HEK293 (cell line): ENCODE measurements at regions not wholly inside any gene's neighbourhood (a gene's known extent, or its start where the extent isn't known, plus 50 kb on each side); places are given as distances from the start of the nearest gene placed in this dataset.

Experiments used
- CTCF ChIA-PET: fragments of 350-600 bp; formaldehyde crosslinking; extraction: SDS; loops from one replicate; lab custom pipeline; 2021; ENCODE audit warnings: antibody characterized with exemption; lab: Yijun Ruan, JAX
- POLR2A ChIA-PET: fragments of 300-600 bp; formaldehyde crosslinking; extraction: SDS; loops from one replicate; lab custom pipeline; 2020; ENCODE audit warnings: antibody characterized with exemption, inconsistent platforms; lab: Yijun Ruan, JAX
- H3K27ac ChIP-seq: fragments of 200-500 bp; sonication (Bioruptor generic); 2 replicates; pipeline ENCODE4 v1.5.1; 2014; ENCODE audit warnings: low read depth, low read length, control low read depth, inconsistent platforms; ENCODE audit errors: extremely low read depth
- H3K36me3 ChIP-seq, 2 experiments: fragments of 200-500 bp in 1 of 2; sonication (Bioruptor generic) in 1 of 2; 1 replicate in 1 of 2; 2 replicates in 1 of 2; pipeline ENCODE4 v1.5.1; 2014 to 2017; ENCODE audit warnings: inconsistent platforms in 2 of 2, low read length in 2 of 2; ENCODE audit not compliant: control insufficient read depth in 2 of 2, insufficient read depth in 1 of 2
- H3K4me1 ChIP-seq: fragments of 200-500 bp; sonication (Bioruptor generic); 2 replicates; pipeline ENCODE4 v1.5.1; 2014; ENCODE audit warnings: mild to moderate bottlenecking, low read length, inconsistent platforms; ENCODE audit not compliant: control insufficient read depth, insufficient read depth
- H3K4me3 ChIP-seq: 2 replicates; pipeline ENCODE4 v1.5.1; 2011; ENCODE audit warnings: low read depth, mild to moderate bottlenecking, control low read depth, low read length, moderate library complexity
- H3K9me3 ChIP-seq: fragments of 200-500 bp; sonication (Bioruptor generic); 2 replicates; pipeline ENCODE4 v1.5.1; 2014; ENCODE audit warnings: low read depth, low read length, inconsistent platforms; ENCODE audit not compliant: control insufficient read depth, insufficient read depth
- GLIS1 ChIP-seq: fragments of 450-650 bp; formaldehyde crosslinking; IDR thresholded peaks from 2 replicates; pipeline ENCODE4 v1.5.1; 2016; ENCODE audit warnings: missing biosample characterization, missing genetic modification characterization
- IKZF3 ChIP-seq: fragments of 450-650 bp; IDR thresholded peaks from 2 replicates; pipeline ENCODE4 v1.5.0; 2018; ENCODE audit warnings: missing biosample characterization, mild to moderate bottlenecking, missing genetic modification characterization, moderate library complexity
- TRIM28 ChIP-seq: IDR thresholded peaks from 2 replicates; pipeline ENCODE4 v1.6.1; 2011; ENCODE audit warnings: low read length, control low read depth, borderline replicate concordance
- ZBTB48 ChIP-seq: fragments of 450-650 bp; formaldehyde crosslinking; IDR thresholded peaks from 2 replicates; pipeline ENCODE4 v1.5.1; 2016; ENCODE audit warnings: missing biosample characterization, missing genetic modification characterization
- ZFP3 ChIP-seq: fragments of 450-650 bp; formaldehyde crosslinking; IDR thresholded peaks from 2 replicates; pipeline ENCODE4 v1.5.1; 2016; ENCODE audit warnings: low read depth, missing biosample characterization, missing genetic modification characterization
- ZNF121 ChIP-seq: fragments of 450-650 bp; formaldehyde crosslinking; IDR thresholded peaks from 2 replicates; pipeline ENCODE4 v1.5.1; 2016; ENCODE audit warnings: missing biosample characterization, missing genetic modification characterization
- ZNF132 ChIP-seq: fragments of 450-650 bp; formaldehyde crosslinking; IDR thresholded peaks from 2 replicates; pipeline ENCODE4 v1.5.1; 2017; ENCODE audit warnings: missing biosample characterization, missing genetic modification characterization, borderline replicate concordance
- ZNF140 ChIP-seq: fragments of 450-650 bp; formaldehyde crosslinking; IDR thresholded peaks from 2 replicates; pipeline ENCODE4 v1.5.1; 2016; ENCODE audit warnings: missing biosample characterization, missing genetic modification characterization
- ZNF169 ChIP-seq: fragments of 450-650 bp; formaldehyde crosslinking; IDR thresholded peaks from 2 replicates; pipeline ENCODE4 v1.5.1; 2016; ENCODE audit warnings: missing biosample characterization, missing genetic modification characterization
- ZNF19 ChIP-seq: fragments of 450-650 bp; formaldehyde crosslinking; IDR thresholded peaks from 2 replicates; pipeline ENCODE4; 2016; ENCODE audit warnings: missing biosample characterization, missing genetic modification characterization, low read depth
- ZNF221 ChIP-seq: fragments of 450-650 bp; formaldehyde crosslinking; IDR thresholded peaks from 2 replicates; pipeline ENCODE4 v1.5.1; 2017; ENCODE audit warnings: missing biosample characterization, missing genetic modification characterization, borderline replicate concordance
- ZNF341 ChIP-seq: fragments of 450-650 bp; formaldehyde crosslinking; IDR thresholded peaks from 2 replicates; pipeline ENCODE4; 2016; ENCODE audit warnings: low read depth, missing biosample characterization, missing genetic modification characterization
- ZNF394 ChIP-seq: fragments of 450-650 bp; formaldehyde crosslinking; IDR thresholded peaks from 2 replicates; pipeline ENCODE4 v1.5.1; 2016; ENCODE audit warnings: missing biosample characterization, missing genetic modification characterization, mild to moderate bottlenecking, moderate library complexity, borderline replicate concordance
- ZNF423 ChIP-seq: fragments of 450-650 bp; formaldehyde crosslinking; IDR thresholded peaks from 2 replicates; pipeline ENCODE4 v1.5.1; 2016; ENCODE audit warnings: missing biosample characterization, missing genetic modification characterization
- ZNF501 ChIP-seq: fragments of 450-650 bp; formaldehyde crosslinking; IDR thresholded peaks from 2 replicates; pipeline ENCODE4 v1.5.1; 2016; ENCODE audit warnings: missing biosample characterization, missing genetic modification characterization
- ZNF529 ChIP-seq: fragments of 450-650 bp; formaldehyde crosslinking; IDR thresholded peaks from 2 replicates; pipeline ENCODE4 v1.5.1; 2017; ENCODE audit warnings: missing genetic modification characterization, missing biosample characterization; ENCODE audit not compliant: insufficient replicate concordance
- ZNF530 ChIP-seq: fragments of 450-650 bp; formaldehyde crosslinking; IDR thresholded peaks from 2 replicates; pipeline ENCODE4 v1.5.1; 2016; ENCODE audit warnings: low read depth, missing biosample characterization, missing genetic modification characterization
- ZNF548 ChIP-seq: fragments of 450-650 bp; formaldehyde crosslinking; IDR thresholded peaks from 2 replicates; pipeline ENCODE4 v1.5.1; 2016; ENCODE audit warnings: missing biosample characterization, missing genetic modification characterization
- ZNF629 ChIP-seq: fragments of 450-650 bp; formaldehyde crosslinking; IDR thresholded peaks from 2 replicates; pipeline ENCODE4 v1.5.1; 2017; ENCODE audit warnings: missing biosample characterization, missing genetic modification characterization
- ZNF701 ChIP-seq: fragments of 450-650 bp; formaldehyde crosslinking; IDR thresholded peaks from 2 replicates; pipeline ENCODE4 v1.5.1; 2016; ENCODE audit warnings: missing biosample characterization, missing genetic modification characterization
- ZNF776 ChIP-seq: fragments of 450-650 bp; formaldehyde crosslinking; IDR thresholded peaks from 2 replicates; pipeline ENCODE4 v1.5.0; 2017; ENCODE audit warnings: missing biosample characterization, missing genetic modification characterization, borderline replicate concordance
- ZXDB ChIP-seq: fragments of 450-650 bp; formaldehyde crosslinking; IDR thresholded peaks from 2 replicates; pipeline ENCODE4 v1.5.1; 2016; ENCODE audit warnings: missing biosample characterization, missing genetic modification characterization
- TF ChIP-seq, protein P1 (sequence below): fragments of 450-650 bp; formaldehyde crosslinking; IDR thresholded peaks from 2 replicates; pipeline ENCODE4 v1.5.1; 2017; ENCODE audit warnings: missing biosample characterization, mild to moderate bottlenecking, missing genetic modification characterization, moderate library complexity
- TF ChIP-seq, protein P2 (sequence below): fragments of 450-650 bp; formaldehyde crosslinking; IDR thresholded peaks from 2 replicates; pipeline ENCODE4 v1.5.1; 2016; ENCODE audit warnings: missing biosample characterization, missing genetic modification characterization
- TF ChIP-seq, protein P3 (sequence below): fragments of 450-650 bp; formaldehyde crosslinking; IDR thresholded peaks from 2 replicates; pipeline ENCODE4 v1.5.1; 2016; ENCODE audit warnings: missing biosample characterization, missing genetic modification characterization

DNA sequence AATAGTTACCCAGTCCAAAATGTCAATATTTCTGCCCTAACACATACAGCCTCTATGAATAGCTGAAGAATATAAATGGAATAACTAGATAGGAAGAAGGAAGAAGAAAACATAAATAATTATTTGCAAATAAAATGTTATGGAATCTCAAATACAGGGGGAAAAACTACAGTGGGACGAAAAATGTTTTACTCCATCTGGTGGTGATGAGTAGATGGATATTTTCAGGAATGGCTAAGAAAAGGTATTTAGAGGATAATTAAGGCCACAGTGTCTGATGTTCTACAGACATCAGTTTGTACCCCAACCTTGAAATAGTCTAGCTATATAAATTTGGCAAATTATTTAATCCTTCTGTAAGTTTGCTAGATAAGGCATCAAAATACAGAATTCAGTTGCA lies 178.1 kb upstream of the FSHR start (continued):
- TF ChIP-seq, protein P1, sequence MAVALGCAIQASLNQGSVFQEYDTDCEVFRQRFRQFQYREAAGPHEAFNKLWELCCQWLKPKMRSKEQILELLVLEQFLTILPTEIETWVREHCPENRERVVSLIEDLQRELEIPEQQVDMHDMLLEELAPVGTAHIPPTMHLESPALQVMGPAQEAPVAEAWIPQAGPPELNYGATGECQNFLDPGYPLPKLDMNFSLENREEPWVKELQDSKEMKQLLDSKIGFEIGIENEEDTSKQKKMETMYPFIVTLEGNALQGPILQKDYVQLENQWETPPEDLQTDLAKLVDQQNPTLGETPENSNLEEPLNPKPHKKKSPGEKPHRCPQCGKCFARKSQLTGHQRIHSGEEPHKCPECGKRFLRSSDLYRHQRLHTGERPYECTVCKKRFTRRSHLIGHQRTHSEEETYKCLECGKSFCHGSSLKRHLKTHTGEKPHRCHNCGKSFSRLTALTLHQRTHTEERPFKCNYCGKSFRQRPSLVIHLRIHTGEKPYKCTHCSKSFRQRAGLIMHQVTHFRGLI (tag by site-specific recombination) = no peak
- TF ChIP-seq ZNF19 (tag by site-specific recombination) (no peak), ZNF776 (tag by site-specific recombination) (no peak), IKZF3 (tag by site-specific recombination) (no peak), ZNF221 (tag by site-specific recombination) (no peak), ZXDB (no peak)

DNA sequence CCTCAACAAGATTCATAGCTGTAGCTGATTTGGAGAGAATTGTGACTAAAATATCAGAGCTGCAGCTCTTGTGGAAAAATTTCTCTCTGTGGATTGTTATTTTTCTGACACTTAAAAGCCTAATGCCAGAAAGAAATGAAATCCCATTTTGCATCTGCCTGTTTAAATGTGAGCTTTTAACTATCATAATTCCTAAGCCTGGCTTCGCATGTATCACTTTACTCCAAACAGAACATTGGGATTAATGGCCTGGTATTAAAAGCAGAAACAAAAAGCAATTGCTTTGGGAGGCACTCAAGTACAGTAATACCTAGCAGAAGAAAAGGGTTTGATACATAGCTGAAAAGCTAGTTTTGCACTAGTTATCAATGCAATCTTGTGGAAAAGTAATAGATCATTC lies 164.2 kb upstream of the FSHR start:
- no peaks in the 10 kb centered on the region for H3K36me3 ChIP-seq
- H3K9me3 ChIP-seq = no peaks in the 10 kb centered on the region
- H3K4me3 ChIP-seq = no peak overlapping the region
- CTCF ChIA-PET = no interaction called here
- no peak overlapping the region for H3K27ac ChIP-seq
- H3K4me1 ChIP-seq = no peaks in the 10 kb centered on the region
- TF ChIP-seq, protein P2, sequence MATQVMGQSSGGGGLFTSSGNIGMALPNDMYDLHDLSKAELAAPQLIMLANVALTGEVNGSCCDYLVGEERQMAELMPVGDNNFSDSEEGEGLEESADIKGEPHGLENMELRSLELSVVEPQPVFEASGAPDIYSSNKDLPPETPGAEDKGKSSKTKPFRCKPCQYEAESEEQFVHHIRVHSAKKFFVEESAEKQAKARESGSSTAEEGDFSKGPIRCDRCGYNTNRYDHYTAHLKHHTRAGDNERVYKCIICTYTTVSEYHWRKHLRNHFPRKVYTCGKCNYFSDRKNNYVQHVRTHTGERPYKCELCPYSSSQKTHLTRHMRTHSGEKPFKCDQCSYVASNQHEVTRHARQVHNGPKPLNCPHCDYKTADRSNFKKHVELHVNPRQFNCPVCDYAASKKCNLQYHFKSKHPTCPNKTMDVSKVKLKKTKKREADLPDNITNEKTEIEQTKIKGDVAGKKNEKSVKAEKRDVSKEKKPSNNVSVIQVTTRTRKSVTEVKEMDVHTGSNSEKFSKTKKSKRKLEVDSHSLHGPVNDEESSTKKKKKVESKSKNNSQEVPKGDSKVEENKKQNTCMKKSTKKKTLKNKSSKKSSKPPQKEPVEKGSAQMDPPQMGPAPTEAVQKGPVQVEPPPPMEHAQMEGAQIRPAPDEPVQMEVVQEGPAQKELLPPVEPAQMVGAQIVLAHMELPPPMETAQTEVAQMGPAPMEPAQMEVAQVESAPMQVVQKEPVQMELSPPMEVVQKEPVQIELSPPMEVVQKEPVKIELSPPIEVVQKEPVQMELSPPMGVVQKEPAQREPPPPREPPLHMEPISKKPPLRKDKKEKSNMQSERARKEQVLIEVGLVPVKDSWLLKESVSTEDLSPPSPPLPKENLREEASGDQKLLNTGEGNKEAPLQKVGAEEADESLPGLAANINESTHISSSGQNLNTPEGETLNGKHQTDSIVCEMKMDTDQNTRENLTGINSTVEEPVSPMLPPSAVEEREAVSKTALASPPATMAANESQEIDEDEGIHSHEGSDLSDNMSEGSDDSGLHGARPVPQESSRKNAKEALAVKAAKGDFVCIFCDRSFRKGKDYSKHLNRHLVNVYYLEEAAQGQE = no peak
- TF ChIP-seq ZNF529 = no peak
- no peak for TF ChIP-seq ZNF394
- POLR2A ChIA-PET = no interaction called here

DNA sequence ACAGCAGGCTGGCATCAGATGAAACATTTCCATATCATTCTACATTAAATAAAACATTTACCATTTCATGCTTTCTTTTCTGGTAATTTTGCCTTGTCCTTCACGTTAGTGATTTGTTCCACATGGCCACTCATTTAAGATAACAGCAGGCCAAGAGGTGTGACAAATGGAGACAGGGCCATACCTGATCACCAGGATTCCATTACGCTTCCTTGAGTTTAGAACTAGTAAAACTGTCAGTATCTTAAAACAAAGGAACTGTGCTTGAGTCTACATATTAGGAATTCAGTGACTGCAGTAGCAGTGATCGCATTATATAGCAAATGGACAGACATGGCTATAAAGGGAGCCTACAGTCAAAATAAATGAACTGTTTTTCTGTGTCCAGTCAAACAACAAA lies 155.1 kb upstream of the FSHR start:
- Histone ChIP-seq H3K4me3 (no peak overlapping the region), H3K4me1 (no peaks in the 10 kb centered on the region), H3K9me3 (no peaks in the 10 kb centered on the region), H3K27ac (no peak overlapping the region), H3K36me3 (no peaks in the 10 kb centered on the region)
- TF ChIP-seq ZNF423 (no peak), ZNF121 (tag by site-specific recombination) (no peak), ZNF548 (tag by site-specific recombination) (no peak), ZFP3 (no peak), GLIS1 (tag by site-specific recombination) (no peak)
- POLR2A ChIA-PET = no interaction called here
- CTCF ChIA-PET = no interaction called here

DNA sequence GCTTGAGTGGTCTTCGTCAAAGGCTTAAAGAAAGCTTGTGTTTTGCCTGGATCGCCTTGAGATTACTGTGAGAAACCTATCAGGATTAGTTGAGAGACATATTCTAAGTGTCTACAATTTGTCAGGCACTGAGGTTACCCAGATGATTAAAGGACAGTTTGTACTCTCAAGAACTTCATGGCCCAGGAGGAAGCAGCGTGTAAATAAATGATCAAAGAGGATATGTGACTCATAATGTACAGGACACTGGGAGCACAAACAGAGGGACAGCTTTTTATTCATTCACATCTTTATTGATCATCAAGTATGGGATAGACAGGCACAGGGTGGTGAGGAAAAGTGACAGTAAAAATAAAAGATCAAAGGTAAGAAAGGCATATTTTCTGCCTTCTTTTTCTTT lies 152.6 kb upstream of the FSHR start:
- no peaks in the 10 kb centered on the region for H3K9me3 ChIP-seq
- POLR2A ChIA-PET = no interaction called here
- H3K4me1 ChIP-seq = no peaks in the 10 kb centered on the region
- no peaks in the 10 kb centered on the region for H3K36me3 ChIP-seq
- CTCF ChIA-PET = no interaction called here
- H3K27ac ChIP-seq = no peak overlapping the region
- no peak overlapping the region for H3K4me3 ChIP-seq
- no peak for TF ChIP-seq ZNF701
- TF ChIP-seq ZNF140 (tag by site-specific recombination) = no peak
- TF ChIP-seq ZNF530 (tag by site-specific recombination) = no peak
- no peak for TF ChIP-seq ZNF169 (tag by site-specific recombination)
- no peak for TF ChIP-seq ZNF341 (tag by site-specific recombination)
- TF ChIP-seq ZBTB48 (tag by site-specific recombination) = no peak
- TF ChIP-seq TRIM28 = no peak
- TF ChIP-seq ZNF132 = no peak
- TF ChIP-seq ZNF501 (tag by site-specific recombination) = no peak
- no peak for TF ChIP-seq ZNF548 (tag by site-specific recombination)
- TF ChIP-seq ZNF629 (tag by site-specific recombination) = no peak
- TF ChIP-seq, protein P3, sequence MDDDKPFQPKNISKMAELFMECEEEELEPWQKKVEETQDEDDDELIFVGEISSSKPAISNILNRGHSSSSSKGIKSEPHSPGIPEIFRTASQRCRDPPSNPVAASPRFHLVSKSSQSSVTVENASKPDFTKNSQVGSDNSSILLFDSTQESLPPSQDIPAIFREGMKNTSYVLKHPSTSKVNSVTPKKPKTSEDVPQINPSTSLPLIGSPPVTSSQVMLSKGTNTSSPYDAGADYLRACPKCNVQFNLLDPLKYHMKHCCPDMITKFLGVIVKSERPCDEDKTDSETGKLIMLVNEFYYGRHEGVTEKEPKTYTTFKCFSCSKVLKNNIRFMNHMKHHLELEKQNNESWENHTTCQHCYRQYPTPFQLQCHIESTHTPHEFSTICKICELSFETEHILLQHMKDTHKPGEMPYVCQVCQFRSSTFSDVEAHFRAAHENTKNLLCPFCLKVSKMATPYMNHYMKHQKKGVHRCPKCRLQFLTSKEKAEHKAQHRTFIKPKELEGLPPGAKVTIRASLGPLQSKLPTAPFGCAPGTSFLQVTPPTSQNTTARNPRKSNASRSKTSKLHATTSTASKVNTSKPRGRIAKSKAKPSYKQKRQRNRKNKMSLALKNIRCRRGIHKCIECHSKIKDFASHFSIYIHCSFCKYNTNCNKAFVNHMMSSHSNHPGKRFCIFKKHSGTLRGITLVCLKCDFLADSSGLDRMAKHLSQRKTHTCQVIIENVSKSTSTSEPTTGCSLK (tag by site-specific recombination) = no peak
